Suppressor macrophage treated with lipopolysaccharide for 1 hour (primary cell): ENCODE measurements at regions not wholly inside any gene's neighbourhood (a gene's known extent, or its start where the extent isn't known, plus 50 kb on each side); places are given as distances from the start of the nearest gene placed in this dataset.
"Not testable (repeated sequence)": the region's sequence is repeated elsewhere in the genome, so short reads cannot be mapped to it uniquely, and the experiment has no call there.

ENCODE experiments used
- DNase-seq, 3 donors: peaks; one replicate each; pipeline ENCODE4 v3.0.0-alpha.2; 2020 to 2022

DNA sequence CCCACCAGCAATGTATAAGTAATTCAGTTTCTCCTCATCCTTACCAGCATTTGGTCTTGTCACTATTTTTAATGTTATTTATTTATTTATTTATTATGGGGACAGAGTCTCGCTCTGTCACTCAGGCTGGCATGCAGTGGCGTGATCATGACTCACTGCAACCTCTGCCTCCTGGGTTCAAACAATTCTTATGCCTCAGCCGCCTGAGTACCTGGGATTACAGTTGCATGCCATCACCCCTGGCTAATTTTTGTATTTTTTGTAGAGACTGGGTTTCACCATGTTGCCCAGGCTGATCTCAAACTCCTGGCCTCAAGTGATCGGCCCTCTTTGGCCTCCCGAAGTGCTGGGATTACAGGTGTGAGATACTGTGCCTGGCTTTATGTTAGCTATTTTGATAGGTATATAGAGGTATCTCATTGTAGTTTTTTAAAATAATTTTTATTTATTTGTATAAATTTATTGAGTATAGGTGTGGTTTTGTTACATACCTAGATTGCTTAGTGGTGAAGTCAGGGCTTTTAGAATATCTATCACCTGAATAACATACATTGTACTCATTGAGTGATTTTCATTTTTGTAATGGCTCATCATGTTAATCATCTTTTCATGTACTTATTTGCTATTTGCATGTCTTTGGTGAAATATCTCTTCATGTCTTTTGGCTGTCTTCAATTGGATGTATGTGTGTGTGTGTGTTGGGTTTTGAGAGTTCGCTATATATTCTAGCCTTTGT is 53.3 kb downstream of the TANC2 start:
- DNase-seq, result no peak

- DNase-seq, result no peak
Measured at GRCh38 chr17:63022567-63022966, 56.5 kb downstream of the TANC2 start.

- DNase-seq, result no peak
Measured at GRCh38 chr17:63023049-63023448, 57.0 kb downstream of the TANC2 start.

- no peak for DNase-seq
Measured at GRCh38 chr17:63024201-63024600, 58.2 kb downstream of the TANC2 start.

- DNase-seq, result no peak
Measured at GRCh38 chr17:63024716-63025115, 58.7 kb downstream of the TANC2 start.

GRCh38 chr17:63025637-63026036 is 59.6 kb downstream of the TANC2 start:
- not testable (repeated sequence) for DNase-seq

DNA sequence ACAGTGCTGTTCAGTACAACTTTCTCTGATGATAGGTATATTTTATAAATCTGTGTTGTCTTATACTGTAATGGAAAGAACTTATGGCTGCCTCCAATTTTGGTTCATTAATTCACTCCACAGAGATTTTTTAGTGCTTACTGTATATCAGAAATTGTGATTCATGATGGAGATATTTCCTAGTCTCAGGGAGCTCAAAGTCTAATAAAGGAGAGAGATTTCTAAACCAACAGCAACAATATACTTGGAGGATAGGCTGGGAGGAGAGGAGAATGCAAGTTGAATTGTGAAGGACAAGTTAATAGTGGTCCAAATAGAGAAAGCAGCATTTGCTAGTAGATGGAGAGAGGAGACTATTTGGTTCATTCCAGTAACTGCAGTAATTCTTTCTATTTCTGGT is 63.5 kb downstream of the TANC2 start:
- no peak for DNase-seq

- DNase-seq, result no peak
Measured at GRCh38 chr17:63032142-63032541, 66.1 kb downstream of the TANC2 start.

- DNase-seq, result no peak
Measured at GRCh38 chr17:63033142-63033541, 67.1 kb downstream of the TANC2 start.

GRCh38 chr17:63035271-63035670 is 69.2 kb downstream of the TANC2 start:
- no peak for DNase-seq

DNA sequence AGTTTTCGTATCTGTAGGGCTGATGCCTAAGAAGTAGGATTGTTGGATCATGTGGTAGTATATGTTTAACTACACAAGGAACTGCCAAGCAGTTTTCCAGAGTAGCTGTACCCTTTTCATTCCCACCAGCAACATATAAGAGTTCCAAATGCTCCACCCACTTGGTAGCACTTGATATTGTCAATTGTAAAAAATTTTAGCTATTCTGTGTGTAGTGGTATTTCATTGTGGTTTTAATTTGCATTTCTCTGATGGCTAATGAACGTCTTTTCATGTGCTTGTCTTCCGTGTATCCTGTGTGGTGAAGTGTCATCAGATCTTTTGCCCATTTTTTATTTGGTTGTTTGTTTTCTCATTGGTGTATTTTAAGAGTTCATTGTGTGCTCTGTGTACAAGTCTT is 69.7 kb downstream of the TANC2 start:
- DNase-seq, result no peak

DNA sequence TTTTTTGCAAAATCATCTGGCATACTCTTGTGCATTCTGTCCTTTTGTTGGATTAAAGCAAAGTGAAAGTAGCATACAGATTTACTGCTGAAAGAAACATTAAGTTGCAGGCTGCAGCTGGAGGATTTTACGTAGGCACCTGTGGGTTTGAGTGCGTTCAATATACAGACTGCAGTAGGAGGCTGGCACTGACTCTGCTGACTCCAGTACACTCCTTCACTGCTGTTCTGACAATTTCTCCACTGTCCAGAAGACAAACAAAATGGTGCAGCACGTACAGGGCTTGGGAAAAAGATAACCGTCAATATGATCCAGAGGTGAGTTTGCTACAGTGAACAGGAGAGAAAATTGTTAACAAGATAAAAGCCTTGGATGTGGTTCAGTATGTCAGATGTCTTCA is 73.3 kb downstream of the TANC2 start:
- DNase-seq, result no peak

DNA sequence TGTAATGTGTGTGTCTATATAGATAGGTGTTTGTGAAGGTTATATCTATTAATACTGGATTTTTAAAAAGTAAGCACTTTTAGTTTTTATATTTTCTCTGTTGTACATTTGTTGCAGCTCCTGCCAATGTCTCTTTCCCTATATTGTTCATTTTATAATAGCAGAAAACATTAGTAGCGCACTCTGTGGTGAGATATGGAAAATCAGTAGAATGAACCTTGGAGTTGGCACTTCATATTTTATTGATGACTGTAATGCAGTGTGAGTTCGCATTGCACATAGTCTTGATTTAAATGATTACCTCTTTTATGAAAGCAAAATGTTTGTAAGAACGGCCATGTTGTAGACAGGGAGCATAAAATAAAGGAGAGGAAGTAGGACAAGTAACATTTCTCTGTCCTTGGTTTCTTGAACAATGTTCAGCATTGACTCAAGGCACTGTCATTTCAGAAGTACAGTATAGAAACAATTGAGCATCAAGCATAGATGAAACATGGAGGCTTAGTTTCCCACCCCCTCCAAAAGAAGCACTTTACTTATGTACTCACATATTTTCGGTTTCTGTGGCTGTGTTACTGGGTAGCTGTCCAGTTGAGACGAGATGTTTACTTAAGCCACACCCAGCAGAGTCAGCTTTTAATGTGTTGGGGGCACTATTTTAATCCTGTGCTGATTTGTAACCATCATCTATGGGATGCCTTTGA is 74.0 kb downstream of the TANC2 start:
- peak in 1 of 3 donors; percentile 0 for DNase-seq

DNA sequence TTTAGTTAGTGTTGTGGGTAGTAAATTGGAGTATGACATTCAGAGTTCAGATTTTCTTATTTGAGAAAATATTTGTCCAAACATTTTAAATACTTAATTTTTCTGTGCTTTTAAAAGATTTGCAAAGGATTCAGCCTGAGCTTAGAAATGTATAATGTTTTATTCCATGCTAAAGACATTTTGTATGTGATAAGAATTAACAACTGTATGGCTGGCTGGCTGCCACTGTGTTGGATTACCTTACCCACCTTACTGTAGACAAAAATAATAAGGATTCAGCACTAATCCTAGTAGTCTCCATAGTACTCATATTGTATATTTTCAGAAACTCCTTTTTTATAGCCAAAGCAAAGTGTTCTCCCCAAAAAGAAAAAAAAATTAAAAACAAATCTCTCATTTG is 74.8 kb downstream of the TANC2 start:
- no peak for DNase-seq

- DNase-seq, result no peak
Measured at GRCh38 chr17:63041251-63041650, 75.2 kb downstream of the TANC2 start.

- DNase-seq, result no peak
Measured at GRCh38 chr17:63041722-63042121, 75.7 kb downstream of the TANC2 start.

GRCh38 chr17:63042256-63042812 is 76.3 kb downstream of the TANC2 start:
- DNase-seq, result no peak

DNA sequence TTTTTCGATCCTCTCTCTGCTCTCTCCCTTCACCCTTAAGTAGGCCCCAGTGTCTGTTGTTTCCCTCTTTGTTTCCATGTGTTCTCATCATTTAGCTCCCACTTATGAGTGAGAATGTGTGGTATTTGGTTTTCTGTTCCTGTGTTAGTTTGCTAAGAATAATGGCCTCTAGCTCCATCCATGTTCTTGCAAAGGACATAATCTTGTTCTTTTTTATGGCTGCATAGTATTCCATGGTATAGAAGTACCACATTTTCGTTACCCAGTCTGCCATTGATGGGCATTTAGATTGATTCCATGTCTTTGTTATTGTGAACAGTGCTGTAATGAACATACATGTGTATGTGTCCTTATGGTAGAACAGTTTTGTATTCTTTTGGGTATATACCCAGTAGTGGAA is 91.5 kb downstream of the TANC2 start:
- DNase-seq, result not testable (repeated sequence)

GRCh38 chr17:63066158-63066813 is 100.3 kb downstream of the TANC2 start:
- DNase-seq, result no peak

GRCh38 chr17:63069245-63069644 is 103.2 kb downstream of the TANC2 start:
- DNase-seq, result no peak

- DNase-seq, result no peak
Measured at GRCh38 chr17:63070031-63070430, 104.0 kb downstream of the TANC2 start.

GRCh38 chr17:63071797-63072196 is 105.8 kb downstream of the TANC2 start:
- no peak for DNase-seq

DNA sequence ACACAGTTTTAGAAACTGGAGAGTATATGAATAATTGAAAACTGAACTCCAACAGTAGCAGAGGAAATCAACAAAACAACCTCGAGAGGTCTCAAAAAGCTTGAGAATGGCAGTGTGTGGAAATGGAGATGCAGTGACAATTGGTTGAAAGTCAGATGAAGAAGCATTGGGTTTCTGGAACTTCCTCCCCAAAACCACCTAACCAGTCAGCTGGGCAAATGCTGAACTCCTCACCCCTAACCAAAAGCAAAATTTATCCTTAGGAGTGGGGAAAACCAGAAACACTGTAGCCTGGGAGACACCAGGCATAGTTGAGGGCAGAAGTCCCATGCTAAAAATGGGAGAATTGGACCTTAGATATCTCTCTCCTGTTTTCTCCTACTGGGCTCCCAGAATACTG is 109.9 kb downstream of the TANC2 start:
- DNase-seq, result peak; percentile 79 to 85 (median 84)

- DNase-seq, result no peak
Measured at GRCh38 chr17:63078707-63079106, 112.7 kb downstream of the TANC2 start.
